IMR-90 (cell line): ENCODE measurements at regions not wholly inside any gene's neighbourhood (a gene's known extent, or its start where the extent isn't known, plus 50 kb on each side); places are given as distances from the start of the nearest gene placed in this dataset.

Source experiments
- ATAC-seq: fragments of 200-7000 bp; cut with Tn5 transposase; 2 replicates; pipeline ENCODE4 v1.9.1; 2020; ENCODE audit warnings: low read depth, mild to moderate bottlenecking, moderate library complexity
- BruUV-seq: library from RNA; stranded (reverse); fragments of 400-500 nt; replicated peaks from 2 replicates; lab custom pipeline; 2021; lab: Mats Ljungman, UMichigan
- CTCF ChIA-PET: fragments of 300-600 bp; formaldehyde crosslinking; extraction: SDS; loops from one replicate; lab custom pipeline; 2021; ENCODE audit warnings: antibody characterized with exemption; lab: Yijun Ruan, JAX
- POLR2A ChIA-PET: fragments of 300-600 bp; sonication (Branson Sonifier 250); formaldehyde crosslinking; loops from one replicate; lab custom pipeline; 2022; ENCODE audit warnings: antibody characterized with exemption; ENCODE audit not compliant: unreplicated experiment; lab: Charles Lee
- DNase-seq: peaks from one replicate; pipeline ENCODE4 v3.0.0; 2013
- H2AFZ ChIP-seq: replicated peaks from 2 replicates; pipeline ENCODE3; 2013; ENCODE audit warnings: low read length, mild to moderate bottlenecking; ENCODE audit not compliant: poor library complexity
- H2AK5ac ChIP-seq: 2 replicates; pipeline ENCODE4 v1.6.1; 2013; ENCODE audit warnings: low read depth, low read length, inconsistent platforms
- H2AK9ac ChIP-seq: replicated peaks from 2 replicates; pipeline ENCODE3; 2013; ENCODE audit warnings: mild to moderate bottlenecking, low read depth, low read length, moderate library complexity; ENCODE audit not compliant: poor library complexity
- H2BK120ac ChIP-seq: 2 replicates; pipeline ENCODE4 v1.6.1; 2013; ENCODE audit warnings: low read depth, low read length, inconsistent platforms
- H2BK15ac ChIP-seq: 3 replicates; pipeline ENCODE4 v1.6.1; 2013; ENCODE audit warnings: low read depth, low read length, inconsistent platforms
- H2BK20ac ChIP-seq: 2 replicates; pipeline ENCODE4 v1.6.1; 2013; ENCODE audit warnings: low read depth, mild to moderate bottlenecking, inconsistent platforms, low read length, moderate library complexity
- H2BK5ac ChIP-seq: 2 replicates; pipeline ENCODE4 v1.6.1; 2013; ENCODE audit warnings: mild to moderate bottlenecking, low read depth, low read length, inconsistent platforms; ENCODE audit not compliant: poor library complexity, severe bottlenecking
- H3K14ac ChIP-seq: replicated peaks from 2 replicates; pipeline ENCODE4 v1.6.1; 2013; ENCODE audit warnings: low read depth, low read length, inconsistent platforms
- H3K18ac ChIP-seq: 2 replicates; pipeline ENCODE4 v1.6.1; 2013; ENCODE audit warnings: low read depth, low read length, control low read depth
- H3K23ac ChIP-seq: 2 replicates; pipeline ENCODE4 v1.6.1; 2013; ENCODE audit warnings: low read depth, low read length, inconsistent platforms
- H3K27ac ChIP-seq: 2 replicates; pipeline ENCODE4 v1.5.1; 2013; ENCODE audit warnings: mild to moderate bottlenecking, control low read depth, low read length; ENCODE audit not compliant: insufficient read depth
- H3K27me3 ChIP-seq: 2 replicates; pipeline ENCODE4 v1.6.1; 2013; ENCODE audit warnings: low read length; ENCODE audit not compliant: control insufficient read depth, insufficient read depth
- H3K36me3 ChIP-seq: 2 replicates; pipeline ENCODE4 v1.6.1; 2013; ENCODE audit warnings: low read length, mixed read lengths; ENCODE audit not compliant: control insufficient read depth, insufficient read depth
- H3K4ac ChIP-seq: 2 replicates; pipeline ENCODE4 v1.6.1; 2013; ENCODE audit warnings: low read depth, low read length, inconsistent platforms
- H3K4me1 ChIP-seq: 2 replicates; pipeline ENCODE4 v1.6.1; 2013; ENCODE audit warnings: low read length, mixed read lengths; ENCODE audit not compliant: control insufficient read depth, insufficient read depth
- H3K4me2 ChIP-seq: 2 replicates; pipeline ENCODE4 v1.6.1; 2013; ENCODE audit warnings: low read depth, mild to moderate bottlenecking, control low read depth, low read length, moderate library complexity
- H3K4me3 ChIP-seq: 2 replicates; pipeline ENCODE4 v1.5.1; 2013; ENCODE audit warnings: low read depth, mild to moderate bottlenecking, control low read depth, low read length, moderate library complexity; ENCODE audit not compliant: insufficient read depth
- H3K56ac ChIP-seq: 2 replicates; pipeline ENCODE4 v1.6.1; 2013; ENCODE audit warnings: low read length, inconsistent platforms; ENCODE audit not compliant: insufficient read depth; ENCODE audit errors: extremely low read depth
- H3K79me1 ChIP-seq, 2 experiments: 2 replicates each; pipeline ENCODE4 v1.6.1; 2013; ENCODE audit warnings: low read length in 2 of 2, inconsistent platforms in 1 of 2, low read depth in 1 of 2
- H3K9ac ChIP-seq: 2 replicates; pipeline ENCODE4 v1.6.1; 2013; ENCODE audit warnings: low read depth, low read length, control low read depth
- H3K9me1 ChIP-seq: 2 replicates; pipeline ENCODE4 v1.6.1; 2013; ENCODE audit warnings: low read length, inconsistent platforms; ENCODE audit not compliant: insufficient read depth
- H3K9me3 ChIP-seq: 2 replicates; pipeline ENCODE4 v1.6.1; 2013; ENCODE audit warnings: low read length; ENCODE audit not compliant: control insufficient read depth, insufficient read depth
- H4K20me1 ChIP-seq: 2 replicates; pipeline ENCODE4 v1.6.1; 2013; ENCODE audit warnings: low read length, inconsistent platforms; ENCODE audit not compliant: insufficient read depth
- H4K5ac ChIP-seq: 2 replicates; pipeline ENCODE4 v1.6.1; 2013; ENCODE audit warnings: mild to moderate bottlenecking, low read depth, low read length, control low read depth
- H4K8ac ChIP-seq, 2 experiments: 2 replicates each; pipeline ENCODE4 v1.6.1; 2013; ENCODE audit warnings: low read depth in 2 of 2, low read length in 2 of 2, control low read depth in 1 of 2, inconsistent platforms in 1 of 2
- H4K91ac ChIP-seq: 2 replicates; pipeline ENCODE4 v1.6.1; 2013; ENCODE audit warnings: low read depth, low read length, inconsistent platforms; ENCODE audit not compliant: insufficient read depth
- POLR2A ChIP-seq: IDR thresholded peaks from 2 replicates; pipeline ENCODE4 v1.6.1; 2012; ENCODE audit warnings: mild to moderate bottlenecking, low read depth, low read length
- RCOR1 ChIP-seq: IDR thresholded peaks from 2 replicates; pipeline ENCODE4 v1.6.1; 2012; ENCODE audit warnings: mild to moderate bottlenecking, low read length, improper control_type of control experiment; ENCODE audit not compliant: insufficient replicate concordance
- WGBS, 2 experiments: methylation state at CpG; one replicate each; pipeline versions ENCODE4 v1.1.5 to v1.1.7; 2013; ENCODE audit warnings: missing lambda C conversion rate in 2 of 2; ENCODE audit not compliant: insufficient read length in 1 of 2; ENCODE audit errors: extremely low coverage in 2 of 2; 5-methylcytosine and 5-hydroxymethylcytosine counted together
- dilution Hi-C: fragments of 300-500 bp; cut with HindIII; formaldehyde crosslinking; loops from one replicate; pipeline ENCODE4 v1.14.3; 2018; ENCODE audit warnings: low sequenced_read_pairs; ENCODE audit not compliant: unreplicated experiment
- in situ Hi-C: fragments of 300-500 bp; cut with MboI; formaldehyde crosslinking; loops from 3 replicates; pipeline ENCODE4 v1.14.3; 2019; ENCODE audit warnings: low sequenced_read_pairs, inconsistent platforms, mixed read lengths
- intact Hi-C: fragments of 100-400 bp; cut with micrococcal nuclease; formaldehyde crosslinking; loops from 2 replicates; pipeline ENCODE4 v1.10.0; 2022

GRCh38 chr12:113611652-113612051 lies 140.0 kb upstream of the LHX5 start:
- no peak overlapping the region for H3K56ac ChIP-seq
- H3K36me3 ChIP-seq, result no peaks in the 10 kb centered on the region
- no peak overlapping the region for H2AK5ac ChIP-seq
- in situ Hi-C loops (no loop called here), dilution Hi-C loops (no loop called here), intact Hi-C loops (no loop called here)
- no peak overlapping the region for H4K91ac ChIP-seq
- H2BK15ac ChIP-seq, result no peak overlapping the region
- no peak overlapping the region for H3K4ac ChIP-seq
- H3K9me3 ChIP-seq, result no peaks in the 10 kb centered on the region
- no peak for TF ChIP-seq POLR2A
- no peak for TF ChIP-seq RCOR1
- no peak overlapping the region for H3K18ac ChIP-seq
- POLR2A ChIA-PET, result no interaction called here
- no peaks in the 10 kb centered on the region for H3K79me1 ChIP-seq
- H3K4me1 ChIP-seq, result no peaks in the 10 kb centered on the region
- H2AFZ ChIP-seq, result no peak overlapping the region
- H3K14ac ChIP-seq, result no peak overlapping the region
- no TSS peak for BruUV-seq
- WGBS, 2 experiments, result 50% methylated on average over 1 of the region's 8 CpGs; no CpG with 5 or more reads in 1 of the 2 experiments
- no peak overlapping the region for H3K27ac ChIP-seq
- DNase-seq (no peak), ATAC-seq (no peak)
- no peak overlapping the region for H2BK20ac ChIP-seq
- no peak overlapping the region for H3K9ac ChIP-seq
- no peak overlapping the region for H2BK5ac ChIP-seq
- no peak overlapping the region for H2BK120ac ChIP-seq
- no peak overlapping the region for H3K4me3 ChIP-seq
- no peak overlapping the region for H4K8ac ChIP-seq
- no peak overlapping the region for H4K5ac ChIP-seq
- CTCF ChIA-PET, result no interaction called here
- H3K4me2 ChIP-seq, result no peak overlapping the region
- no peak overlapping the region for H2AK9ac ChIP-seq
- no peaks in the 10 kb centered on the region; the same call in none of the 2 replicates for H3K27me3 ChIP-seq
- H3K23ac ChIP-seq, result no peak overlapping the region
- no peaks in the 10 kb centered on the region for H4K20me1 ChIP-seq
- no peaks in the 10 kb centered on the region for H3K9me1 ChIP-seq
